GM19438 (cell line): ENCODE measurements at regions not wholly inside any gene's neighbourhood (a gene's known extent, or its start where the extent isn't known, plus 50 kb on each side); places are given as distances from the start of the nearest gene placed in this dataset.

Experiments
- ATAC-seq: cut with Tn5 transposase; IDR thresholded peaks from one replicate; pipeline ENCODE4 v1.9.1; 2021; ENCODE audit warnings: low read depth; ENCODE audit not compliant: unreplicated experiment

- ATAC-seq: no peak
These were observed 63.3 kb upstream of the CARMIL1 start for GRCh38 chr6:25215881-25216280.

GRCh38 chr6:25217302-25217701 is 61.9 kb upstream of the CARMIL1 start:
- no peak for ATAC-seq

GRCh38 chr6:25217829-25218228 is 61.3 kb upstream of the CARMIL1 start:
- no peak for ATAC-seq

GRCh38 chr6:25218346-25218745 is 60.8 kb upstream of the CARMIL1 start:
- no peak for ATAC-seq

- no peak for ATAC-seq
These were observed 59.8 kb upstream of the CARMIL1 start for GRCh38 chr6:25219216-25219916.

- no peak for ATAC-seq
These were observed 59.3 kb upstream of the CARMIL1 start for GRCh38 chr6:25219917-25220278.

- no peak for ATAC-seq
These were observed 58.3 kb upstream of the CARMIL1 start for GRCh38 chr6:25220857-25221256.

- ATAC-seq: no peak
These were observed 57.0 kb upstream of the CARMIL1 start for GRCh38 chr6:25222006-25222678.

- ATAC-seq: no peak
These were observed 55.6 kb upstream of the CARMIL1 start for GRCh38 chr6:25223490-25223991.

- ATAC-seq: no peak
These were observed 54.9 kb upstream of the CARMIL1 start for GRCh38 chr6:25224242-25224641.

- no peak for ATAC-seq
These were observed 51.3 kb upstream of the CARMIL1 start for GRCh38 chr6:25227854-25228253.
